LNCAP (cell line): ENCODE measurements at regions not wholly inside any gene's neighbourhood (a gene's known extent, or its start where the extent isn't known, plus 50 kb on each side); places are given as distances from the start of the nearest gene placed in this dataset.

Experiments used
- CTCF ChIP-seq: fragments of 450-650 bp; IDR thresholded peaks from 2 replicates; pipeline ENCODE4 v1.5.1; 2017; ENCODE audit warnings: mild to moderate bottlenecking

DNA sequence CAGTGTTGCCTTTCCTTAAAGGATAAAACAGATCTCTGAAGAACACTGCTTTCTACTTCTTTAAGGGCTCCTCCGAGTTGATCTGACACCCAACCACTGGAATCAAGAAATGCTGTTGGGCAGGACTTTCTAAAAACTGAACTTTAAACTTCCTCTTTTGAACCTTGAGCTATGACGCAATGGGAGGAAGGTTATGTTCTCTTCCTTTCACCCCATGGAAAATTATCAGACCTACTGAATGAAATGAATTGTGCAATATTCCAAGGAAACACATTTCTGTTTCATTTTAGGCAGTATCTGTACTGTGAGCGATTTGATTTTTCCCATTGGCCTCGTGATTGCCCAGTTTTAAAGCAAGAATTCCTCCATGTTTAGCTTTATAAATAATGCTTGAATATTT is 206.0 kb upstream of the PRR16 start:
- TF ChIP-seq CTCF: no peak

GRCh38 chr5:120260651-120261050 is 203.4 kb upstream of the PRR16 start:
- TF ChIP-seq CTCF: no peak

DNA sequence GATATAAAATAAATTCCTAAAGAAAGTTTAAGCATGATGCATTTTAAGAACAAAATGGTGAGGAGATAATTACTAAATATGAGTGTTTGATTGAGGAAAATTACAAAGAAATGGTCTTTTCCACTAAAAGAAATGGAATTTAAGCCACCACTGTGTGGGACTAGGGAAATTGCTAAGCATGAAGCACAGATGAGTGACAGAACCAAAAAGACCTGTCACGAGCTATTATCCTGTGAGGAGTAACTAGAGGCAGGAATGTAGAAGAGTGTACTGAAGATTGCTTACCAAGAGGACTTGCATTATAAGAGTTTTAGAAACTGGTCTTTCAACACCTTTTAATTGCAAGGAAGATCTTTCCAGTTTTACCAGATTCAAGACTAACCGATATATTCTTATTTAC is 193.6 kb upstream of the PRR16 start:
- no peak for TF ChIP-seq CTCF

DNA sequence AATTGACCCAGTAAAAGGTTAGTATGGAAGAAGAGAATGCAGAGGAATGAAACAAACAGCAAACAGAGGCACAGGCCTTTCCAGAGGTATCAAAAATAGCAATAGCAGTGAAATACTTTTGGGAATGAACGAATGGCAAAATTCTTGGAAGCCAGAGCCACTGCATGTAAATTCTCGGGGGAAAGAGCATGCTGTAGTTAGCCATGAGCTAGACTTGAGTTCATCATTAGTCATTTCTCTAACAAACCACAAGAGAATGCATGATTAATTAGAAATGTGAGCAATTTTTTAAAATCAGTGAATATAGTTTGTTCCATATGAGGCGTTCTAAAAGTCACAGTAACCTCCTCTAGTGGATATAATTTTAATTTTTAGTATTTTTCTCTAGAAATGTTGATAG is 170.3 kb upstream of the PRR16 start:
- TF ChIP-seq CTCF: no peak

DNA sequence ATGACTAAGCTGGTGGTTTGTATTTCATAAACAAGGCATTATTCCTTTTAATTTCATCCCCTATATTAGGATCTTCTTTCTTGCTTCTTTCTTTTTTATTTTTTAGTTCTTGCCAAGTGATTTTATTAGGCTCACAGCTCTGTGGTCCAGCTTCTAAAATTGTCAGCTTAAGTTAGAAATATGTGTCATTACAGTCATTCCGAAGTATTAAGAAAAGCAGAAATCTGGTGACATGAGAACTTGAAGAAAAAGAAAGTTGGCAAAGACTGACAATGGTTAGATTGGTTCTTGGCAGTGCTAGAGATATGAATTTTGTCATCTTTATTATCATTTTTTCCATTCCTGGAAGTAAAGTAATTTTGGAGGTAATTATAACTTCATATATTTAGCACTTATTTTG is 166.5 kb upstream of the PRR16 start:
- TF ChIP-seq CTCF: no peak

GRCh38 chr5:120298981-120299380 is 165.1 kb upstream of the PRR16 start:
- TF ChIP-seq CTCF: no peak

DNA sequence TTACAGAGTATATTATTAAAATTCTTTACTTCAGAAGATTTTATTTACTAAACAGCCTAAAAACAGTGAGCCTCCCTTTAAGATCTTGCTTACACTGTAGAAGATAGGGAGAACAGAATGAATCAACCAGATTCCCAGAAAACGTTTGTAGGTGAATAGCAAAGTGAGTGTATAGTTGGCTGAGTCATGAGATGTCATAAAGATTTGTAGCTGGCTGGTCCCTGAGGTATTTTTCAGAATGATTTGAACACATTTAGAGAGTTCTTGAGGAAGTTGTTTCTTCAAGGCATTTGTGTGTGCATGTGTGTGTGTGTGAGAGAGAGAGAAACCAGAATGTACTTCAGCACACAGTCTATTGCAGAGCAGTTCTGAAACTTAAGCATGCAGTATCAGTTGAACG is 159.4 kb upstream of the PRR16 start:
- no peak for TF ChIP-seq CTCF

GRCh38 chr5:120306303-120306702 is 157.8 kb upstream of the PRR16 start:
- no peak for TF ChIP-seq CTCF
